Sigmoid colon (tissue), 4 donors: ENCODE measurements at regions not wholly inside any gene's neighbourhood (a gene's known extent, or its start where the extent isn't known, plus 50 kb on each side); places are given as distances from the start of the nearest gene placed in this dataset.

ENCODE experiments used
- CTCF ChIP-seq, 4 experiments: fragments of 450-650 bp in 3 of 4; fragments of 200-600 bp in 1 of 4; IDR thresholded peaks; one replicate each; pipeline ENCODE4 v1.5.1; 2016 to 2019; ENCODE audit warnings: antibody characterized with exemption in 4 of 4, mild to moderate bottlenecking in 3 of 4, moderate library complexity in 2 of 4
- EP300 ChIP-seq, 4 donors: sonication (generic); formaldehyde crosslinking; IDR thresholded peaks; one replicate each; pipeline ENCODE4 v1.6.1; 2017; ENCODE audit warnings: antibody characterized with exemption in 4 of 4

- TF ChIP-seq CTCF (IDR thresholded peaks at IDR 0.05) (no peak), EP300 (IDR thresholded peaks at IDR 0.05) (no peak)
These were observed 275.2 kb upstream of the CRY1 start for GRCh38 chr12:107368586-107368985.
